GM23248 (cell line): ENCODE measurements at regions not wholly inside any gene's neighbourhood (a gene's known extent, or its start where the extent isn't known, plus 50 kb on each side); places are given as distances from the start of the nearest gene placed in this dataset.

ENCODE experiments used
- EZH2 ChIP-seq: fragments of 200-600 bp; sonication (generic); IDR thresholded peaks from 2 replicates; pipeline ENCODE4 v1.6.1; 2018; ENCODE audit warnings: antibody characterized with exemption, mild to moderate bottlenecking; ENCODE audit not compliant: insufficient read depth, poor library complexity, severe bottlenecking
- EZH2phosphoT487 ChIP-seq: fragments of 200-600 bp; sonication (generic); IDR thresholded peaks from 2 replicates; pipeline ENCODE4 v1.6.1; 2018; ENCODE audit warnings: antibody characterized with exemption, moderate library complexity, mild to moderate bottlenecking, low read depth; ENCODE audit not compliant: insufficient read depth

- TF ChIP-seq EZH2 = no peak
- no peak for TF ChIP-seq EZH2phosphoT487
These were observed 115.5 kb upstream of the FAM9A start for GRCh38 chrX:8916697-8917096.
